GM23338 (cell line): ENCODE measurements at regions not wholly inside any gene's neighbourhood (a gene's known extent, or its start where the extent isn't known, plus 50 kb on each side); places are given as distances from the start of the nearest gene placed in this dataset.

Experiments
- CTCF ChIP-seq, 2 experiments: fragments of 200-600 bp in 1 of 2; sonication (generic) in 1 of 2; conservative IDR thresholded peaks; 2 replicates each; pipeline versions ENCODE4 v1.5.1 to v1.6.1; 2016 to 2017; ENCODE audit warnings: antibody characterized with exemption in 2 of 2, low read depth in 2 of 2, mild to moderate bottlenecking in 2 of 2, moderate library complexity in 1 of 2
- EZH2 ChIP-seq: fragments of 200-600 bp; sonication (generic); IDR thresholded peaks from one replicate; pipeline ENCODE4 v1.8.0; 2017; ENCODE audit warnings: antibody characterized with exemption, mild to moderate bottlenecking, low read depth; ENCODE audit not compliant: unreplicated experiment
- EZH2phosphoT487 ChIP-seq: fragments of 200-600 bp; sonication (generic); IDR thresholded peaks from one replicate; pipeline ENCODE4 v1.8.1; 2018; ENCODE audit warnings: antibody characterized with exemption; ENCODE audit not compliant: unreplicated experiment

GRCh38 chr15:69591905-69592508, 139.4 kb downstream of the RPLP1 start:
- TF ChIP-seq EZH2phosphoT487 (no peak), EZH2 (no peak), CTCF (conservative IDR thresholded peaks at IDR 0.05; ENCODE audit: low read depth in 2 of 2) (no peak)
